ENCODE measurements at regions not wholly inside any gene's neighbourhood (a gene's known extent, or its start where the extent isn't known, plus 50 kb on each side); places are given as distances from the start of the nearest gene placed in this dataset.
"Not testable (repeated sequence)": the region's sequence is repeated elsewhere in the genome, so short reads cannot be mapped to it uniquely, and the experiment has no call there.

DNA sequence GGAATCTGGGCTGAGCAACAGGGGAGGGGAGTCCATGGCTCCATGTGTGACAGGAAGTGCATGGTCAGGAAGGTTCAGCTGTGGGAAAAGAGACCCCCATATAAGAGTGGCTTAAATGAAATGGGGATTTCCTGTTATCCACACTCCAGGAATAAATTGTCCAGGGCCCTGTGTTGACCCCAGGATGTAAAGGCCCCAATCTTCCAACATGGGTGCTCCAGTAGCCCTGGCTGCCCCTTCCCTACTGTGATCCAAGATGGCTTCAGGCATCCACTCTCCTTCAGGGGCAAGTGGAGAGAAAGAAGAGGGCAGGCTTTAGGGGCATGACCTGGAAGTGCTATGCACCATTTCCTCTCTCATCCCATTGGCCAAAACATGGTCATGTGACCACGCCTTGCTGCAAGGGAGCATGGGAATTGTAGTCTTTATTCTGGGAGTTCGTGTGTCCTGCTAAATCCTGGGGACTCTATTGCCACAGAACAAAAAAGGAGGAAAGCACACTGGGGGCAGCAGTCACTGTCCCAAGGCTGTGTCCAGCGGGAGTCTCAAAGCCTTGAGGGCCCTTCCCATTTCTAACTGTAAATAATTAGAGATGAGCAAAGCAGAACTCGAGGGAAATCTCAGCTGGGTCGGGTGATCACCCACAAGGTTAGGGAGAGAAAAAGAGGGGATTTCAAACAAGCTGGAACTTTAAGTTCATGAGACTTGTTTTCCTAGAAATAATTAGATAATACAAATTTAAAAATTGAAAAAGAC lies 289.2 kb downstream of the ADGRD1 start (continued):
- TF ChIP-seq, protein P1, sequence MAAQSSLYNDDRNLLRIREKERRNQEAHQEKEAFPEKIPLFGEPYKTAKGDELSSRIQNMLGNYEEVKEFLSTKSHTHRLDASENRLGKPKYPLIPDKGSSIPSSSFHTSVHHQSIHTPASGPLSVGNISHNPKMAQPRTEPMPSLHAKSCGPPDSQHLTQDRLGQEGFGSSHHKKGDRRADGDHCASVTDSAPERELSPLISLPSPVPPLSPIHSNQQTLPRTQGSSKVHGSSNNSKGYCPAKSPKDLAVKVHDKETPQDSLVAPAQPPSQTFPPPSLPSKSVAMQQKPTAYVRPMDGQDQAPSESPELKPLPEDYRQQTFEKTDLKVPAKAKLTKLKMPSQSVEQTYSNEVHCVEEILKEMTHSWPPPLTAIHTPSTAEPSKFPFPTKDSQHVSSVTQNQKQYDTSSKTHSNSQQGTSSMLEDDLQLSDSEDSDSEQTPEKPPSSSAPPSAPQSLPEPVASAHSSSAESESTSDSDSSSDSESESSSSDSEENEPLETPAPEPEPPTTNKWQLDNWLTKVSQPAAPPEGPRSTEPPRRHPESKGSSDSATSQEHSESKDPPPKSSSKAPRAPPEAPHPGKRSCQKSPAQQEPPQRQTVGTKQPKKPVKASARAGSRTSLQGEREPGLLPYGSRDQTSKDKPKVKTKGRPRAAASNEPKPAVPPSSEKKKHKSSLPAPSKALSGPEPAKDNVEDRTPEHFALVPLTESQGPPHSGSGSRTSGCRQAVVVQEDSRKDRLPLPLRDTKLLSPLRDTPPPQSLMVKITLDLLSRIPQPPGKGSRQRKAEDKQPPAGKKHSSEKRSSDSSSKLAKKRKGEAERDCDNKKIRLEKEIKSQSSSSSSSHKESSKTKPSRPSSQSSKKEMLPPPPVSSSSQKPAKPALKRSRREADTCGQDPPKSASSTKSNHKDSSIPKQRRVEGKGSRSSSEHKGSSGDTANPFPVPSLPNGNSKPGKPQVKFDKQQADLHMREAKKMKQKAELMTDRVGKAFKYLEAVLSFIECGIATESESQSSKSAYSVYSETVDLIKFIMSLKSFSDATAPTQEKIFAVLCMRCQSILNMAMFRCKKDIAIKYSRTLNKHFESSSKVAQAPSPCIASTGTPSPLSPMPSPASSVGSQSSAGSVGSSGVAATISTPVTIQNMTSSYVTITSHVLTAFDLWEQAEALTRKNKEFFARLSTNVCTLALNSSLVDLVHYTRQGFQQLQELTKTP (IDR thresholded peaks at IDR 0.05; ENCODE audit: low read depth in 1 of 2, partially characterized antibody in 2 of 2), result peak; percentile 24 to 84
- no peak for TF ChIP-seq SRSF9 (IDR thresholded peaks at IDR 0.05; ENCODE audit: borderline replicate concordance, low read depth, low read length)
- peak; percentile 44; the same call in 1 of the 2 replicates for TF ChIP-seq PTRF (tag; IDR thresholded peaks at IDR 0.05)
- TF ChIP-seq HDAC8 (tag; IDR thresholded peaks at IDR 0.05), result peak; percentile 74; the same call in 1 of the 2 replicates
- TF ChIP-seq ZKSCAN8 (CRISPR knock-in tag; IDR thresholded peaks at IDR 0.05), result 0 out of 2 replicates have a peak, but pooled peaks have one; percentile 30
- TF ChIP-seq ZNF175 (CRISPR knock-in tag; IDR thresholded peaks at IDR 0.05; ENCODE audit: low read depth), result peak; percentile 81; the same call in 1 of the 2 replicates
- TF ChIP-seq ZBTB7A (IDR thresholded peaks at IDR 0.05; ENCODE audit: borderline replicate concordance, control insufficient read depth, low read depth, low read length), result no peak
- TF ChIP-seq, protein P2, sequence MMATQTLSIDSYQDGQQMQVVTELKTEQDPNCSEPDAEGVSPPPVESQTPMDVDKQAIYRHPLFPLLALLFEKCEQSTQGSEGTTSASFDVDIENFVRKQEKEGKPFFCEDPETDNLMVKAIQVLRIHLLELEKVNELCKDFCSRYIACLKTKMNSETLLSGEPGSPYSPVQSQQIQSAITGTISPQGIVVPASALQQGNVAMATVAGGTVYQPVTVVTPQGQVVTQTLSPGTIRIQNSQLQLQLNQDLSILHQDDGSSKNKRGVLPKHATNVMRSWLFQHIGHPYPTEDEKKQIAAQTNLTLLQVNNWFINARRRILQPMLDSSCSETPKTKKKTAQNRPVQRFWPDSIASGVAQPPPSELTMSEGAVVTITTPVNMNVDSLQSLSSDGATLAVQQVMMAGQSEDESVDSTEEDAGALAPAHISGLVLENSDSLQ (IDR thresholded peaks at IDR 0.05), result peak; percentile 49
- TF ChIP-seq, protein P3, sequence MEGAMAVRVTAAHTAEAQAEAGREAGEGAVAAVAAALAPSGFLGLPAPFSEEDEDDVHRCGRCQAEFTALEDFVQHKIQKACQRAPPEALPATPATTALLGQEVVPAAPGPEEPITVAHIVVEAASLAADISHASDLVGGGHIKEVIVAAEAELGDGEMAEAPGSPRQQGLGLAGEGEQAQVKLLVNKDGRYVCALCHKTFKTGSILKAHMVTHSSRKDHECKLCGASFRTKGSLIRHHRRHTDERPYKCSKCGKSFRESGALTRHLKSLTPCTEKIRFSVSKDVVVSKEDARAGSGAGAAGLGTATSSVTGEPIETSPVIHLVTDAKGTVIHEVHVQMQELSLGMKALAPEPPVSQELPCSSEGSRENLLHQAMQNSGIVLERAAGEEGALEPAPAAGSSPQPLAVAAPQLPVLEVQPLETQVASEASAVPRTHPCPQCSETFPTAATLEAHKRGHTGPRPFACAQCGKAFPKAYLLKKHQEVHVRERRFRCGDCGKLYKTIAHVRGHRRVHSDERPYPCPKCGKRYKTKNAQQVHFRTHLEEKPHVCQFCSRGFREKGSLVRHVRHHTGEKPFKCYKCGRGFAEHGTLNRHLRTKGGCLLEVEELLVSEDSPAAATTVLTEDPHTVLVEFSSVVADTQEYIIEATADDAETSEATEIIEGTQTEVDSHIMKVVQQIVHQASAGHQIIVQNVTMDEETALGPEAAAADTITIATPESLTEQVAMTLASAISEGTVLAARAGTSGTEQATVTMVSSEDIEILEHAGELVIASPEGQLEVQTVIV (CRISPR knock-in tag; IDR thresholded peaks at IDR 0.05; ENCODE audit: borderline replicate concordance), result no peak
- no peak for TF ChIP-seq PYGO2 (tag; IDR thresholded peaks at IDR 0.05)

DNA sequence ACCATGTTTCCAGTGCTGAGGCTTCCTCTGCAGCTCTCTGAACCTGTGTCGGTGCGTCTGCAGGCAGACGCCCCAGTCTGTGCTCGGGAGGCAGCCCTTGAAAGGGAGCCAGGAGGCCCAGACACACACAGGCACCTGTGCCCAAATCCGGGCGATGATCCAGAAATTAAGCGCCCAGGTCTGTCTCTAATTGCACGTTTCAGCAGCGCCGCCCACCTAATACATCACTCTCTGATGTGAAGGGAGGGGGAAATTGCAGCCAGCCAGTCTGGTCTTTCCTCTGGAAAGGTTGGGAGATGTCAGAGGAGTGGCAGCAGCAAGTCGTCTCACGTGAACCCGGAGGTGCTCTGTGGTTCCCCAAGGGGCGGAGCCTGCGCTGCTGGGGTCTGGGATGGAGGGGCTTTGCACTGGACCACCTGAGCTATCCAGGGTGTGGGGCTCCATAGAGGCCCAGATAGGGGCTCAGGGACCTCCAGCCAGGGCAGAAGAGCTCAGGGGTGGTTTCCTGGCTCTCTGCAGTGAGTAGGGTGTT lies 290.5 kb downstream of the ADGRD1 start:
- WGBS (ENCODE audit: insufficient coverage, low coverage, missing lambda C conversion rate), result 68% methylated on average over 6 of the region's 15 CpGs
- H3K27me3 ChIP-seq (ENCODE audit: control insufficient read depth in 2 of 2, insufficient read depth in 2 of 2, low read length in 2 of 2); H3K4me3 ChIP-seq; intact Hi-C loops (cut with micrococcal nuclease); H3K79me2 ChIP-seq (ENCODE audit: control insufficient read depth, insufficient read depth, low read length); H3K9ac ChIP-seq (ENCODE audit: insufficient read depth in 1 of 2, low read depth in 2 of 2, low read length in 2 of 2); FAIRE-seq; H3K36me3 ChIP-seq (ENCODE audit: control insufficient read depth, insufficient read depth, low read length); H3K4me2 ChIP-seq (ENCODE audit: insufficient read depth, low read length); in situ Hi-C loops (cut with MboI); POLR2A ChIA-PET; H3K27ac ChIP-seq (ENCODE audit: extremely low read depth, low read depth, low read length); H2AFZ ChIP-seq (ENCODE audit: low read depth, low read length); DNase-seq (ENCODE audit: extremely low read depth in 1 of 4, low spot score in 3 of 4); ATAC-seq; H4K20me1 ChIP-seq (replicated peaks; ENCODE audit: control insufficient read depth, insufficient read depth, low read length); CTCF ChIA-PET (ENCODE audit: low intra/inter-chr PET ratio); BruUV-seq (replicated peaks); H3K9me1 ChIP-seq (ENCODE audit: control insufficient read depth, insufficient read depth, low read length): not testable (repeated sequence)
- Histone ChIP-seq H3K4me1 (replicated peaks in 1 of 2; ENCODE audit: control insufficient read depth in 2 of 2, insufficient read depth in 2 of 2, low read length in 2 of 2) (peaks cover 5 to 14% of the 10 kb centered on the region in 2 experiments), H3K9me3 (replicated peaks; ENCODE audit: control insufficient read depth, insufficient read depth, low read depth, low read length) (peaks cover 10% of the 10 kb centered on the region)
